A673 (cell line): ENCODE measurements at regions not wholly inside any gene's neighbourhood (a gene's known extent, or its start where the extent isn't known, plus 50 kb on each side); places are given as distances from the start of the nearest gene placed in this dataset.
"Not testable (repeated sequence)": the region's sequence is repeated elsewhere in the genome, so short reads cannot be mapped to it uniquely, and the experiment has no call there.

Experiments used
- EZH2 ChIP-seq: fragments of 200-600 bp; sonication (generic); IDR thresholded peaks from 2 replicates; pipeline ENCODE4 v1.6.1; 2017; ENCODE audit warnings: borderline replicate concordance, low read depth, mild to moderate bottlenecking, mixed read lengths, antibody characterized with exemption, low read length; ENCODE audit not compliant: poor library complexity, severe bottlenecking
- TF ChIP-seq, protein P1 (sequence below): fragments of 300-800, 200-600 bp; sonication (generic); conservative IDR thresholded peaks from 2 replicates; pipeline ENCODE4 v1.5.1; 2017; ENCODE audit warnings: low read depth, mild to moderate bottlenecking, antibody characterized with exemption, low read length, moderate library complexity, mixed read lengths

DNA sequence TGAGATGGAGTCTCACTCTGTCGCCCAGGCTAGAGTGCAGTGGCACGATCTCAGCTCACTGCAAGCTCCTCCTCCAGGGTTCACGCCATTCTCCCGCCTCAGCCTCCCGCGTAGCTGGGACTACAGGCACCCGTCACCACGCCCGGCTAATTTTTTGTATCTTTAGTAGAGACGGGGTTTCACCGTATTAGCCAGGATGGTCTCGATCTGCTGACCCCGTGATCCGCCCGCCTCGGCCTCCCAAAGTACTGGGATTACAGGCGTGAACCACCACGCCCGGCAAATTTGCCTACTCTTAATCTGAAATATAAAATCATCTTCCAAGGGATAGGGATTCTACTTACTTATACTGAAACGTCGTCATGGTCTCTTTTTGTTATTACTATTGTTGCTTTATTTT, 314.7 kb downstream of the FGF10 start:
- TF ChIP-seq, protein P1, sequence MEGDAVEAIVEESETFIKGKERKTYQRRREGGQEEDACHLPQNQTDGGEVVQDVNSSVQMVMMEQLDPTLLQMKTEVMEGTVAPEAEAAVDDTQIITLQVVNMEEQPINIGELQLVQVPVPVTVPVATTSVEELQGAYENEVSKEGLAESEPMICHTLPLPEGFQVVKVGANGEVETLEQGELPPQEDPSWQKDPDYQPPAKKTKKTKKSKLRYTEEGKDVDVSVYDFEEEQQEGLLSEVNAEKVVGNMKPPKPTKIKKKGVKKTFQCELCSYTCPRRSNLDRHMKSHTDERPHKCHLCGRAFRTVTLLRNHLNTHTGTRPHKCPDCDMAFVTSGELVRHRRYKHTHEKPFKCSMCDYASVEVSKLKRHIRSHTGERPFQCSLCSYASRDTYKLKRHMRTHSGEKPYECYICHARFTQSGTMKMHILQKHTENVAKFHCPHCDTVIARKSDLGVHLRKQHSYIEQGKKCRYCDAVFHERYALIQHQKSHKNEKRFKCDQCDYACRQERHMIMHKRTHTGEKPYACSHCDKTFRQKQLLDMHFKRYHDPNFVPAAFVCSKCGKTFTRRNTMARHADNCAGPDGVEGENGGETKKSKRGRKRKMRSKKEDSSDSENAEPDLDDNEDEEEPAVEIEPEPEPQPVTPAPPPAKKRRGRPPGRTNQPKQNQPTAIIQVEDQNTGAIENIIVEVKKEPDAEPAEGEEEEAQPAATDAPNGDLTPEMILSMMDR = not testable (repeated sequence)
- not testable (repeated sequence) for TF ChIP-seq EZH2
